Loucy (cell line): ENCODE measurements at regions not wholly inside any gene's neighbourhood (a gene's known extent, or its start where the extent isn't known, plus 50 kb on each side); places are given as distances from the start of the nearest gene placed in this dataset.
"Not testable (repeated sequence)": the region's sequence is repeated elsewhere in the genome, so short reads cannot be mapped to it uniquely, and the experiment has no call there.

Source experiments
- H2AFZ ChIP-seq: fragments of 200-600 bp; sonication (generic); 2 replicates; pipeline ENCODE4 v1.6.0; 2016; ENCODE audit warnings: antibody characterized with exemption, mild to moderate bottlenecking, low read length, moderate library complexity
- H3F3A ChIP-seq: fragments of 200-600 bp; 2 replicates; pipeline ENCODE4 v1.6.0; 2016; ENCODE audit warnings: antibody characterized with exemption, low read depth, mild to moderate bottlenecking
- H3K27me3 ChIP-seq: fragments of 200-600 bp; sonication (generic); 2 replicates; pipeline ENCODE4 v1.6.1; 2014; ENCODE audit warnings: low read length, mild to moderate bottlenecking; ENCODE audit not compliant: insufficient read depth, poor library complexity, severe bottlenecking
- H3K36me3 ChIP-seq: fragments of 200-600 bp; sonication (generic); 2 replicates; pipeline ENCODE4 v1.6.1; 2016; ENCODE audit warnings: low read length; ENCODE audit not compliant: insufficient read depth
- H3K4me1 ChIP-seq: fragments of 200-600 bp; sonication (generic); 2 replicates; pipeline ENCODE4 v1.5.1; 2014; ENCODE audit warnings: low read length, mild to moderate bottlenecking; ENCODE audit not compliant: insufficient read depth, poor library complexity, severe bottlenecking
- H3K4me2 ChIP-seq: fragments of 200-600 bp; sonication (generic); 2 replicates; pipeline ENCODE4 v1.6.0; 2014; ENCODE audit warnings: antibody characterized with exemption, low read length, low read depth, mild to moderate bottlenecking; ENCODE audit not compliant: poor library complexity, severe bottlenecking
- H3K4me3 ChIP-seq: fragments of 200-600 bp; sonication (generic); 2 replicates; pipeline ENCODE4 v1.5.1; 2014; ENCODE audit warnings: low read length, mild to moderate bottlenecking, mixed read lengths; ENCODE audit not compliant: poor library complexity, severe bottlenecking
- H3K79me2 ChIP-seq: fragments of 200-600 bp; sonication (generic); 2 replicates; pipeline ENCODE4 v1.6.1; 2014; ENCODE audit warnings: low read length; ENCODE audit not compliant: insufficient read depth
- H3K9ac ChIP-seq: fragments of 200-600 bp; sonication (generic); 2 replicates; pipeline ENCODE4 v1.6.0; 2014; ENCODE audit warnings: mild to moderate bottlenecking, low read depth, low read length, moderate library complexity; ENCODE audit not compliant: poor library complexity, severe bottlenecking
- H3K9me2 ChIP-seq: fragments of 200-600 bp; sonication (generic); replicated peaks from 2 replicates; pipeline ENCODE4 v1.6.1; 2016; ENCODE audit warnings: low read depth, low read length, mixed read lengths
- H3K9me3 ChIP-seq: fragments of 200-600 bp; sonication (generic); 2 replicates; pipeline ENCODE4 v1.6.1; 2014; ENCODE audit warnings: mild to moderate bottlenecking, antibody characterized with exemption, low read length, low read depth; ENCODE audit not compliant: insufficient read depth
- H4K20me1 ChIP-seq: fragments of 200-600 bp; sonication (generic); 2 replicates; pipeline ENCODE4 v1.6.0; 2014; ENCODE audit warnings: antibody characterized with exemption, low read length, mild to moderate bottlenecking; ENCODE audit not compliant: insufficient read depth, poor library complexity, severe bottlenecking
- CTCF ChIP-seq: fragments of 200-600 bp; sonication (generic); conservative IDR thresholded peaks from 2 replicates; pipeline ENCODE4 v1.5.1; 2014; ENCODE audit warnings: mild to moderate bottlenecking, antibody characterized with exemption, low read length
- EZH2phosphoT487 ChIP-seq: fragments of 200-600 bp; IDR thresholded peaks from 2 replicates; pipeline ENCODE4 v1.6.1; 2018; ENCODE audit warnings: antibody characterized with exemption, mild to moderate bottlenecking, moderate library complexity, borderline replicate concordance

- H3K36me3 ChIP-seq, result no peaks in the 10 kb centered on the region
- no peaks in the 10 kb centered on the region for H3K9me3 ChIP-seq
- no peak overlapping the region for H3K4me3 ChIP-seq
- no peak overlapping the region for H3K4me2 ChIP-seq
- TF ChIP-seq CTCF (no peak), EZH2phosphoT487 (no peak)
- H3K27me3 ChIP-seq, result no peaks in the 10 kb centered on the region
- no peaks in the 10 kb centered on the region for H3K9me2 ChIP-seq
- no peaks in the 10 kb centered on the region for H3K4me1 ChIP-seq
- H3F3A ChIP-seq, result no peaks in the 10 kb centered on the region
- no peak overlapping the region for H3K9ac ChIP-seq
- no peak overlapping the region; the same call in 1 of the 2 replicates for H2AFZ ChIP-seq
- no peaks in the 10 kb centered on the region for H3K79me2 ChIP-seq
- H4K20me1 ChIP-seq, result no peaks in the 10 kb centered on the region
Measured at GRCh38 chr5:9761706-9762105, 131.6 kb upstream of the TAS2R1 start.

- H3K9ac ChIP-seq, H3K79me2 ChIP-seq, H3F3A ChIP-seq, H3K4me3 ChIP-seq, H3K9me3 ChIP-seq, H3K9me2 ChIP-seq, H3K36me3 ChIP-seq, H2AFZ ChIP-seq, H3K27me3 ChIP-seq, H3K4me1 ChIP-seq, H3K4me2 ChIP-seq, H4K20me1 ChIP-seq: not testable (repeated sequence)
Measured at GRCh38 chr5:9752670-9753069, 122.5 kb upstream of the TAS2R1 start.

DNA sequence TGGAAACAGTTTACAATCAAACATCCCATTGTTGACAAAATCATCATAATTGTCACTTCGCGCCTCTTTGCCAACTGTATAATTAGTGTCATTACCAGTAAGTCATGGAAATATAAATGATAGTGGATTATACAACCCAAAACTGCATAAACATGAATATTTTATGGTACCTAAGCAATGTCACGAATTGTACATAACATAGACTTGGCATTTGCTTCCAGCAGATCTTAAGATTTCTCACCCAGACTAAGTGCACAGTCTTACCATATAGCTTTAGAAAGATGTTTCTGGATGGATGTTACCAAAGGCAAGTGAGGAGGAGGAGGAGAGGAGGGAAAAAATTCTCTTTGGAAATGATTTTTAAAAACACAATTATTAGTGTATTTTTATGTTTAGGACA is 113.4 kb upstream of the TAS2R1 start:
- no peaks in the 10 kb centered on the region for H3K79me2 ChIP-seq
- no peaks in the 10 kb centered on the region for H3K4me1 ChIP-seq
- no peak overlapping the region for H3K9ac ChIP-seq
- no peaks in the 10 kb centered on the region; the same call in 1 of the 2 replicates for H3K9me3 ChIP-seq
- H3K36me3 ChIP-seq, result no peaks in the 10 kb centered on the region
- no peaks in the 10 kb centered on the region for H3K27me3 ChIP-seq
- no peak overlapping the region for H3K4me2 ChIP-seq
- H3F3A ChIP-seq, result no peaks in the 10 kb centered on the region
- no peaks in the 10 kb centered on the region for H3K9me2 ChIP-seq
- H4K20me1 ChIP-seq, result no peaks in the 10 kb centered on the region
- no peak for TF ChIP-seq CTCF
- TF ChIP-seq EZH2phosphoT487, result no peak
- no peak overlapping the region for H2AFZ ChIP-seq
- no peak overlapping the region for H3K4me3 ChIP-seq

GRCh38 chr5:9742848-9743247 is 112.7 kb upstream of the TAS2R1 start:
- no peaks in the 10 kb centered on the region for H3K79me2 ChIP-seq

More at GRCh38 chr5:9742848-9743247, 112.7 kb upstream of the TAS2R1 start:
- Histone ChIP-seq H3K4me1 (no peaks in the 10 kb centered on the region), H2AFZ (no peak overlapping the region), H3K4me3 (no peak overlapping the region), H3K9me3 (no peaks in the 10 kb centered on the region; the same call in 1 of the 2 replicates), H3K9me2 (no peaks in the 10 kb centered on the region), H3K36me3 (no peaks in the 10 kb centered on the region), H3K9ac (no peak overlapping the region), H3K27me3 (no peaks in the 10 kb centered on the region), H3K4me2 (no peak overlapping the region), H3F3A (no peaks in the 10 kb centered on the region), H4K20me1 (no peaks in the 10 kb centered on the region)
- TF ChIP-seq CTCF (no peak), EZH2phosphoT487 (no peak)
